K562 (cell line): ENCODE measurements at regions not wholly inside any gene's neighbourhood (a gene's known extent, or its start where the extent isn't known, plus 50 kb on each side); places are given as distances from the start of the nearest gene placed in this dataset.

Experiments
- ATAC-seq: fragments of 200-7000 bp; cut with Tn5 transposase; 3 replicates; pipeline ENCODE4 v1.9.1; 2020; ENCODE audit warnings: moderate library complexity
- BruUV-seq: library from RNA; stranded (reverse); fragments of 400-500 nt; replicated peaks from 2 replicates; lab custom pipeline; 2021; lab: Mats Ljungman, UMichigan
- CTCF ChIA-PET: fragments of 300-600 bp; formaldehyde crosslinking; extraction: SDS; loops from one replicate; lab custom pipeline; 2021; ENCODE audit warnings: low intra/inter-chr PET ratio; lab: Yijun Ruan, JAX
- POLR2A ChIA-PET: fragments of 300-600, 350-650 bp; sonication (Branson Sonifier 250); formaldehyde crosslinking; extraction: SDS; loops from one replicate; lab custom pipeline; 2021; ENCODE audit warnings: antibody characterized with exemption, inconsistent platforms; lab: Yijun Ruan, JAX
- DNase-seq, 4 experiments: peaks; one replicate each; pipeline versions ENCODE4 v3.0.0 to v3.0.0-alpha.2; 2011 to 2018; ENCODE audit warnings: low spot score in 3 of 4, mixed read lengths in 3 of 4; ENCODE audit errors: extremely low read depth in 1 of 4
- FAIRE-seq: peaks from 2 replicates; lab custom pipeline; 2011; peaks lifted over from hg19 to GRCh38; lab: Jason Lieb, UNC
- H2AFZ ChIP-seq: 2 replicates; pipeline ENCODE4 v1.6.0; 2011; ENCODE audit warnings: low read depth, low read length, control low read depth, inconsistent platforms
- H3K27ac ChIP-seq: fragments of 200-600 bp; 3 replicates; pipeline ENCODE4 v1.8.0; 2011; ENCODE audit warnings: low read depth, mild to moderate bottlenecking, control low read depth, inconsistent platforms, low read length, moderate library complexity, mixed read lengths; ENCODE audit errors: extremely low read depth
- H3K27me3 ChIP-seq, 2 experiments: fragments of 300-600 bp in 1 of 2; 2 replicates in 1 of 2; 3 replicates in 1 of 2; pipeline versions ENCODE4 v1.6.0 to v1.8.0; 2011; ENCODE audit warnings: inconsistent platforms in 2 of 2, low read length in 2 of 2, mild to moderate bottlenecking in 1 of 2, mixed read lengths in 1 of 2, moderate library complexity in 1 of 2; ENCODE audit not compliant: control insufficient read depth in 2 of 2, insufficient read depth in 2 of 2
- H3K36me3 ChIP-seq: fragments of 300-600 bp; 3 replicates; pipeline ENCODE4 v1.8.0; 2011; ENCODE audit warnings: mild to moderate bottlenecking, low read length, inconsistent platforms; ENCODE audit not compliant: control insufficient read depth, insufficient read depth
- H3K4me1 ChIP-seq, 2 experiments: fragments of 200-600 bp in 1 of 2; replicated peaks in 1 of 2; 2 replicates in 1 of 2; 3 replicates in 1 of 2; pipeline versions ENCODE4 v1.5.1 to v1.8.0; 2011; ENCODE audit warnings: inconsistent platforms in 2 of 2, low read length in 2 of 2, mild to moderate bottlenecking in 1 of 2, mixed read lengths in 1 of 2, moderate library complexity in 1 of 2; ENCODE audit not compliant: control insufficient read depth in 2 of 2, insufficient read depth in 2 of 2
- H3K4me2 ChIP-seq: 2 replicates; pipeline ENCODE4 v1.6.1; 2011; ENCODE audit warnings: low read length, control low read depth, inconsistent platforms, mixed read lengths; ENCODE audit not compliant: insufficient read depth
- H3K4me3 ChIP-seq: fragments of 200-600 bp; sonication (generic), shearing (Covaris generic); 2 replicates; pipeline ENCODE4 v1.5.1; 2016; ENCODE audit warnings: control low read depth, inconsistent platforms
- H3K79me2 ChIP-seq: fragments of 200-600 bp; 3 replicates; pipeline ENCODE4 v1.8.0; 2011; ENCODE audit warnings: low read length, inconsistent platforms; ENCODE audit not compliant: control insufficient read depth, insufficient read depth
- H3K9ac ChIP-seq, 2 experiments: 2 replicates each; pipeline versions ENCODE4 v1.6.0 to v1.6.1; 2011; ENCODE audit warnings: low read depth in 2 of 2, low read length in 2 of 2, control low read depth in 1 of 2, inconsistent platforms in 1 of 2, mild to moderate bottlenecking in 1 of 2, mixed read lengths in 1 of 2; ENCODE audit not compliant: insufficient read depth in 1 of 2
- H3K9me1 ChIP-seq: one replicate; pipeline ENCODE4 v1.6.0; 2011; ENCODE audit warnings: inconsistent platforms, mild to moderate bottlenecking, low read length, moderate library complexity; ENCODE audit not compliant: control insufficient read depth, insufficient read depth
- H3K9me3 ChIP-seq: replicated peaks from 2 replicates; pipeline ENCODE4 v1.5.1; 2011; ENCODE audit warnings: low read depth, low read length, inconsistent platforms; ENCODE audit not compliant: control insufficient read depth, insufficient read depth
- H4K20me1 ChIP-seq: replicated peaks from 2 replicates; pipeline ENCODE4 v1.6.1; 2011; ENCODE audit warnings: low read length, inconsistent platforms, mixed read lengths; ENCODE audit not compliant: control insufficient read depth, insufficient read depth
- CHD1 ChIP-seq: fragments of 200-600 bp; sonication (generic); IDR thresholded peaks from one replicate; pipeline ENCODE4 v1.6.1; 2012; ENCODE audit warnings: mild to moderate bottlenecking, moderate library complexity, low read length, inconsistent platforms
- CREB1 ChIP-seq, 2 experiments: sonication (generic) in 1 of 2; formaldehyde crosslinking in 1 of 2; IDR thresholded peaks; 2 replicates each; pipeline versions ENCODE4 v1.6.1 to v1.8.0; 2012 to 2022; ENCODE audit warnings: inconsistent platforms in 1 of 2, mild to moderate bottlenecking in 1 of 2, missing genetic modification reagents in 1 of 2, moderate library complexity in 1 of 2
- MEF2D ChIP-seq: conservative IDR thresholded peaks from 2 replicates; pipeline ENCODE4 v1.6.1; 2016; ENCODE audit warnings: low read depth, missing genetic modification characterization, missing compliant biosample characterization
- MTA3 ChIP-seq: fragments of 450-650 bp; formaldehyde crosslinking; IDR thresholded peaks from 2 replicates; pipeline ENCODE4 v1.6.1; 2017; ENCODE audit warnings: mild to moderate bottlenecking, borderline replicate concordance
- MYNN ChIP-seq, 2 experiments: sonication (generic); formaldehyde crosslinking in 1 of 2; IDR thresholded peaks; 2 replicates each; pipeline versions ENCODE4 v1.5.0 to v1.6.1; 2016 to 2020; ENCODE audit warnings: antibody characterized with exemption in 1 of 2, missing genetic modification reagents in 1 of 2
- NCOR1 ChIP-seq: fragments of 450-650 bp; IDR thresholded peaks from 2 replicates; pipeline ENCODE4 v1.6.1; 2016; ENCODE audit warnings: mild to moderate bottlenecking, moderate library complexity
- NONO ChIP-seq, 2 experiments: fragments of 200-400 bp in 1 of 2; fragments of 450-650 bp in 1 of 2; formaldehyde crosslinking in 1 of 2; IDR thresholded peaks; 2 replicates each; pipeline ENCODE4 v1.6.1; 2017; ENCODE audit warnings: low read depth in 2 of 2, mild to moderate bottlenecking in 2 of 2, moderate library complexity in 2 of 2, low read length in 1 of 2
- OTX1 ChIP-seq: fragments of 450-650 bp; formaldehyde crosslinking; IDR thresholded peaks from 2 replicates; pipeline ENCODE4 v1.4.0; 2022; ENCODE audit warnings: mild to moderate bottlenecking
- SIRT6 ChIP-seq: IDR thresholded peaks from one replicate; pipeline ENCODE4 v1.6.1; 2012; ENCODE audit warnings: low read depth, mild to moderate bottlenecking, control low read depth, inconsistent platforms, low read length, moderate library complexity
- WGBS: fragments of 100-300 bp; shearing (Covaris generic); methylation state at CpG from one replicate; pipeline ENCODE4 v1.1.6; 2016; ENCODE audit warnings: low coverage, mixed read lengths; ENCODE audit not compliant: insufficient coverage; ENCODE audit errors: missing lambda C conversion rate; 5-methylcytosine and 5-hydroxymethylcytosine counted together
- in situ Hi-C: fragments of 300-500 bp; cut with MboI; formaldehyde crosslinking; loops from 4 replicates; pipeline ENCODE4 v1.15.0; 2018; ENCODE audit warnings: inconsistent platforms, mixed read lengths
- intact Hi-C: fragments of 100-400 bp; cut with micrococcal nuclease; formaldehyde crosslinking; loops from 2 replicates; pipeline ENCODE4 v1.14.2; 2022

DNA sequence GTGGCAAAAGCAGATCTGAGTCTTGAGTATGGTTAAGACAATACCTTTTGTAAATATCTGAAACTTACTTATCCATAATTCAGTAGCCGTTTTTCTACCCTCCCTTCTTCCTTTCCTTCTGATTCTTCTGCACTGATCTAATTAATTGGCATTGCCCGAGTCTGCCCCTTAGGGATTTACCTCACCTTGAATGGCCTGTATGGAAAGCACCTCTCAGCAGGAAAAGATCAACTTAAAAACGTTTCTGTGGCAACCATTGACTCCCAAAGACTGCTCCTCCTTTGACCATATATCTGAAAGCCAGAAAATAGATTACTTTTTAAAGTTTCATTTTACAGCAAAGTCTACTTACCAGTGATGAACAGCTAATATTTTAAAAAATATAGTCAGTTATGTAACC, 496.5 kb upstream of the LCORL start:
- CTCF ChIA-PET: no interaction called here
- ATAC-seq (no peak), FAIRE-seq (no peak), DNase-seq (no peak)
- H2AFZ ChIP-seq: no peak overlapping the region
- WGBS: 0% methylated on average over 3 of the region's 3 CpGs
- no peaks in the 10 kb centered on the region for H3K27me3 ChIP-seq
- intact Hi-C loops (no loop called here), in situ Hi-C loops (no loop called here)
- no peaks in the 10 kb centered on the region for H3K9me1 ChIP-seq
- H3K27ac ChIP-seq: no peak overlapping the region
- no peak overlapping the region for H3K9ac ChIP-seq
- POLR2A ChIA-PET: no interaction called here
- H3K4me1 ChIP-seq: no peaks in the 10 kb centered on the region
- no peak overlapping the region for H3K4me3 ChIP-seq
- H3K4me2 ChIP-seq: no peak overlapping the region
- no peaks in the 10 kb centered on the region for H4K20me1 ChIP-seq
- no peaks in the 10 kb centered on the region for H3K79me2 ChIP-seq
- no peaks in the 10 kb centered on the region for H3K9me3 ChIP-seq
- no TSS peak for BruUV-seq
- no peaks in the 10 kb centered on the region for H3K36me3 ChIP-seq
- no peak for TF ChIP-seq SIRT6
- TF ChIP-seq MYNN (IDR thresholded peaks at IDR 0.05): no peak
- no peak for TF ChIP-seq MYNN (CRISPR knock-in tag; IDR thresholded peaks at IDR 0.05)
- TF ChIP-seq CREB1 (IDR thresholded peaks at IDR 0.05): no peak
- no peak for TF ChIP-seq CREB1 (CRISPR knock-in tag; IDR thresholded peaks at IDR 0.05)
- TF ChIP-seq CHD1: no peak
- TF ChIP-seq MTA3: no peak
- no peak for TF ChIP-seq OTX1
- TF ChIP-seq NCOR1: no peak
- TF ChIP-seq MEF2D: no peak
- no peak for TF ChIP-seq NONO (IDR thresholded peaks at IDR 0.05; ENCODE audit: low read depth in 2 of 2, low read length in 1 of 2)
